GM19455 (cell line): ENCODE measurements at regions not wholly inside any gene's neighbourhood (a gene's known extent, or its start where the extent isn't known, plus 50 kb on each side); places are given as distances from the start of the nearest gene placed in this dataset.
"Not testable (repeated sequence)": the region's sequence is repeated elsewhere in the genome, so short reads cannot be mapped to it uniquely, and the experiment has no call there.

Experiments used
- ATAC-seq: cut with Tn5 transposase; IDR thresholded peaks from one replicate; pipeline ENCODE4 v1.9.1; 2021; ENCODE audit not compliant: unreplicated experiment

DNA sequence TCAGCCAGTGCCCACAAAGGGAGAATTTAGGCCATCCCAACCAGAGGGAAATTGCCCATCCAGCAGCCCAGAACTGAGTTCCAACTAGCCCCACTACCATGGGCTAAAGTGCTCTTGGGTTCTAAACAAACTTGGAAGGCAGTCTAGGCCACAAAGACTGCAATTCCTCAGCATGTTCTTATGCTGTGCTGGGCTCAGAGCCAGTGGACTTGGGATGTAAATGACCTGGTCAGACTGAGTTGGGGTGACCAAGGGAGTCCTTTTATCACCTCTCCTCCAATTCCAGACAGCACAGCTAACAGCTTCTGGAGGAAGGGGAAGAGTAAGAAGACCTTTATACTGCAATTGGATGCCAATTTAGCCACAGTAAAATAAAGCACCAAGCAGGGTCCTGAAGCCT, 607.2 kb upstream of the KCND2 start:
- ATAC-seq = no peak

DNA sequence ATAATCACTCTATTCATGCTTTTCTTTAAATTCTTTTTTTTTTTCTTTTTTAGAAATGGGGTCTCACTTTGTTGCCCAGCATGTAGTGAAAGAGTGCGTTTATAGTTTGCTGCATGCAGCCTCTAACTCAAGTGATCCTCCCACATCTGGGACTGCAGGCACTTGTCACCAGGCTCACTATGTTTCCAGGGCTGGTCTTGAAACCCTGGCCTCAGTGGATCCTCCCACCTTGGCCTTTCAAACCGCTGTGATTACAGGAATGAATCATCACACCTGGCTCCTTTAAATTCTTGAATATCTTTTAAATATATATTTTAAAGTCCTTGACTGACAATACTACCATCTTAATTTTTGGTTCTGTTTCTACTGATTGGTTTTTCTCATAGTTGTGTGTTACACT, 591.6 kb upstream of the KCND2 start:
- no peak for ATAC-seq

DNA sequence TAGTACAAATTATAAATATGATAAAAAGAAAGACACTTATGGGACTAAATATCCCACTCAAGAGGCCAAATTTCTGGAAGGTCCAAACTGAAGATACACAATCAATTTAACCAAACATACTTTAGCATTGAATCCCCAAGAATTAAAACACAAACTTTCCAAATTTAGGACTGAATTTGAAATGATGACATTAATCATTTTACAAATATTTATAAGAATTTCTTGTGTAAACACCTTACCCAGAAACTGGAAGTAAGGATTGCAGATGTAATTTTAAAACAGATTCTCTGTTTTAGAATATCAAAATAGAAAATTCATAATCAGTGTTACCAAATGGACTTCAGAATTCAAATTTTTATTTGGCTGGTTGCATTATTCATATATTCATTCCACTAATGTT, 588.2 kb upstream of the KCND2 start:
- no peak for ATAC-seq

GRCh38 chr7:119685906-119686305, 587.1 kb upstream of the KCND2 start:
- no peak for ATAC-seq

- no peak for ATAC-seq
Measured at GRCh38 chr7:119688831-119689230, 584.1 kb upstream of the KCND2 start.

GRCh38 chr7:119692541-119692940, 580.4 kb upstream of the KCND2 start:
- no peak for ATAC-seq

GRCh38 chr7:119694506-119694905, 578.5 kb upstream of the KCND2 start:
- no peak for ATAC-seq

DNA sequence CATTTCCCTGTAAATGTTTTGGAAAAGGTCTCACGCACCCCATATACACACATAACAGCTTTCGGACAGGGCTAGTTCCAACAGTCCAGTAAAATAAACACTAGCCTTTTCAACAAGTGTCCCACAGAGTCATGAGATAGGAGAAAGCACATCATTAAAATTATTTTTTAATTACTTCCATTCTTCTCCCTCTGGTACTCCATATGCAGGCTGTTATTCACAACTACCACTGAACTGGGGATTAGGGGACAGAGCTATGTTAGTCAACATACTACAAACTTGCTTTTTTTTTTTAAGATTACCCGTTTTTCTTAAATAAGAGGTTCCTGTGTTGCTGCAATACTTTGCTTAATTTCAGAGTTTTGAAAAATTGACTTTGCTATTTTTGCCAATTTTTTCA, 576.6 kb upstream of the KCND2 start:
- no peak for ATAC-seq

DNA sequence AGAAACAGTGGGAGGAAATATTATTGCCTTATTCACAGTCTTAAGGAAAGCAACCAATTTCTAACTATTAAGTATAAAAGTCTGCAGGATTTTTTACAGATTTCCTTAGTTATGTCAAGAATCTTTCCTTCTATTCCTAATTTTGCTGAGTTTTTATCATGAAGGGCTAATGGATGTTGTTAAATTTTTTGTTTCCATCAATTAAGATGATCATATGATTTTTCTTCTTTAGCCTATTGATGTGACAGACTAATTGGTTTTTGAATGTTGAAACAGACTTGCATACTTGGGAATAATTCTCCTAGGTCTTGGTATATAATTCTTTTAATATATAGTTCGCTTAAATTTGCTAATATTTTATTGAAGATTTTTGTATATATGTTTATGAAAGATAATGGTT, 569.1 kb upstream of the KCND2 start:
- ATAC-seq = no peak

DNA sequence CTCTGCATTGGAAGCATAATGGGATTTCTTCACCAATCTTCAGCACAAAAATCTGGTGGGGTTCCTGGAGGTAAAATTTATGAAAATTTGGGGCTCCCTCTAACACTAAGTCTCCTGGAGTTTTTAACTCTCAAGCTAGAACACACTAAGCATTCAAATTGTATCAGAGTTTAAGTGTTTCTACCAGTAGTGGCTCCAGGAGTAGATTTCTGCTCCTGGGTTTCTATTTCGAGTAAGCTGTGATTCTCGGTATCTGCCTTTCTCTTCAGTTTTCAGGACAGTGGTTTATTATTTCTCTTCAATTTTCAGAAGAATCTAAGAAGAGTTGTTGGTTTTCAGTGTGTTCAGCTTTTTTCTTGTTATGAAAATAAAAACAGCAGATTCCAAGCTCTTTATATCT, 566.4 kb upstream of the KCND2 start:
- ATAC-seq = no peak

DNA sequence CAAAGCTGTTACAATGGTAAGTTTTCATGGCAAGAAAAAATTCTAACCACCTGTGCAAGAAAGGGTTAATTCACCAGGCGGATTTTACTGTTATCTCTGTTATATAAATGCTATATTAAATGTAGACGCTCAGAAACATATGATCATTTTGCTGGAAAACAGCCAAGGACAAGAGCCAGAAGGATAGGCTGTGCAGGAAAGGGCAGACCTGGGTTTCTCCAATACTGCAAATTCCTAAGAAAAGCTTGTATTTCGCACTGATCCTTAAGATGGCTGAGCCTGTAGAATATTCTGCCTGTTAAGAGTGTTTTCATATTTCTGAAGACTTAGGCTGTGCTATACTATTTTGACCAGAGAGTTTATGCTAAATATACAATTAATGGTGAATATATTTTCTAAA, 564.1 kb upstream of the KCND2 start:
- ATAC-seq = no peak

GRCh38 chr7:119711104-119711503, 561.9 kb upstream of the KCND2 start:
- no peak for ATAC-seq

DNA sequence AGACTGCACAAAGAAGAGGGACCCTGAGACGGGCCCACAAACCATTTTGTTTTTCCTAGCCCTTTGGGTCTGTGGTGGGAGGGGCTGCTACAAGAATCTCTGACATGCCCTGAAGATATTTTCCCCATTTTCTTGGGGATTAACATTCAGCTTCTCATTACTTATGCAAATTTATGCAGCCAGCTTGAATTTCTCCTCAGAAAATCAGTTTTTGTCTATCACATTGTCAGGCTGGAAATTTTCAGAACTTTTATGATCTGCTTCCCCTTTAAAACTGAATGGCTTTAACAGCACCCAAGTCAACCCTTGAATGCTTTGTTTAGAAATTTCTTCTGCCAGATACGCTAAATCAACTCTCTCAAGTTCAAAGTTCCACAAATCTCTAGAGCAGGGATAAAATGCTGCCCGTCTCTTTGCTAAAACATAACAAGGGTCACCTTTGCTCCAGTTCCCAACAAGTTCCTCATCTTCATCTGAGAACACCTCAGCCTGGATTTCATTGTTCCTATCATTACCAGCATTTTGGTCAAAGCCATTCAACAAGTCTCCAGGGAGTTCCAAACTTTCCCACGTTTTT, 560.0 kb upstream of the KCND2 start:
- no peak for ATAC-seq

DNA sequence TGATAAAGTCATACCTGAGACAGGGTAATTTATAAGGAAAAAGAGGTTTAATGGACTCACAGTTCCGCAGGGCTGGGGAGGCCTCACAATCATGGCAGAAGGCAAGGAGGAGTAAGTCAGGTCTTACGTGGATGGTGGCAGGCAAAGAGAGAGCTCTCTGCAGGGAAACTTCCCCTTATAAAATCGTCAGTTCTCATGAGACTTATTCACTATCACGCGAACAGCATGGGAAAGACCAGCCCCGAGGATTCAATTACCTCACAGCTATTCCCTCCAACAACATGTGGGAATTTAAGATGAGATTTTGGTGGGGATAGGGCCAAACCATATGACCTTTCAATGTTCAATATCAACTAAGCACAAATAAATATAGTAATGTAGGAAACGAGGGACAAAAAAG, 559.4 kb upstream of the KCND2 start:
- no peak for ATAC-seq

GRCh38 chr7:119720541-119720940, 552.4 kb upstream of the KCND2 start:
- no peak for ATAC-seq

GRCh38 chr7:119724041-119724792, 548.8 kb upstream of the KCND2 start:
- no peak for ATAC-seq

DNA sequence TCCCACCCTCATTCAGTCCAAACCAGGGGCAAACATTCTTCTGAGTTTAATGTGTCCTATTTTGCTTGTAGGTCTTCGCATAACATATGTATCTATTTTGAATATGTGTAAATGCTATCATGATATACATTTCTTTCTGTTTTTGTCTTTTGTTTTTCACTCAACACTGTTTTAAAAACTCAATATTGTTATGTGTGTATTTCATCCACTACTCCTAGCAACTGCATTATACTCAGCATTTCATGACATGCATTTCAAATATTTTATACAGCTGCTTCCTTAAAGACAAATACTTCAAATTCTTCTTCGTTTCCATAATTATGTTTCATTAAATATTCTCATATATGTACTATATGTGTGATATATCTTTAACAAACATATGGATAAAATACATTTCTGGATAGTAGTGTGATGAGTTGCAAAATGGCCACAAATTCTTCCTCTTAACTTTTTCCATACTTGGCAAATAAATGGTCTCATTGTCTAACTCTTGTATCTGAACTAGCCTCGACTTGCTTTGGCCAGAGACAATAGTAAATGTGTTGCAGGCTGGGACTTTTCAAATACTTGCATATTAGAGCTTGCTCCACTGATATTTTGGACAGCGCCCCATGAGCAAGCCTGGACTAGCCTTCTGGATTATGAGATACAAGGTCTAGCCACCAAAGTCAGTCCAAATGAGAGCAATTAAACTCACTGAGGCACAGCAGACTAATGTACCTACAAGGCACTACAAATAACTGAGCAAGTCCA, 539.7 kb upstream of the KCND2 start:
- ATAC-seq = no peak

DNA sequence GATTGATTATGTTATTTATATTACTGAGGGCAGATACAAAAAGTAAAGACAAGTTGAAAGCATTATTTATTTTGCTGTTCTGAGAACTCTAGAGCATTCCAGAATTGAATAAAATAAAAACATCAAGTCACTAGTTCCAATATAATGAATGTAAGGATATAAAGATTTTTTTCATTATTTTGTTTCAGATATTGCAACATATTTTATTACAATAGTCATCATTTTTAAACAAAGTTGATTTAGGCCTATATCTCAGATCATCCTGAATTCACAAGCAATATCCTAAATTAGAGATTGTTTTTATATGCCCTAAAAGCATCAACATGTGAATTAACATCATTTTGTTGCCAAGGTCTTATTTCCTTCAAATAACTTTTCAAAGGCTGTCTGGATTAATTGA, 535.6 kb upstream of the KCND2 start:
- ATAC-seq = no peak

- ATAC-seq = not testable (repeated sequence)
Measured at GRCh38 chr7:119745280-119745679, 527.7 kb upstream of the KCND2 start.

DNA sequence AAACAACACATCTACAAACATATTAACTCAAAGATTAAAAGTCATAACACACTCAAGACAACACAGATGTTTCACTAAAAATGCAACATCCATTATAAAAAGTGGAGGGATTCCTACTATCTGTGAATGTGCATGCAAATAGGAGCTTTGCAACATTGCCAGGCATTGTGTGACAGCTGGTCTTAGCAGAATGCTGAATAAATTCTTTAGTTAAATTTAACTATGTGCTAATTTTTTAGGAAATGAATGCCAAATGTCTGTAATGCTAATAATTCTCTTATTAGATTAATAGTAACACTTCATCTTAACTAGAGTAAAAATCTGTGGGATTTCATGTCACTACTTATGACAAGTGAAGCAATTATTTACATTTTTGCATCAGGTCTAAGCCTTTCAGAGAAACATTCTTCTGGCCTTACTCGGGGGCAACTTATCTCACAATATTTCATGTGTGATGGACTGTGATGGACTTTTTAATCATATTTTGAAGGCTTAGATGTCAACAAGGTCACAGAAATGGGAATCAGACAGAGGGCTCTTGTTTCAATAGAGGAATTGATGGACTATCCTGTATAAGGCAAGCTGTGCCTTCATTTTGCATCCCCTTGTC, 524.6 kb upstream of the KCND2 start:
- no peak for ATAC-seq

DNA sequence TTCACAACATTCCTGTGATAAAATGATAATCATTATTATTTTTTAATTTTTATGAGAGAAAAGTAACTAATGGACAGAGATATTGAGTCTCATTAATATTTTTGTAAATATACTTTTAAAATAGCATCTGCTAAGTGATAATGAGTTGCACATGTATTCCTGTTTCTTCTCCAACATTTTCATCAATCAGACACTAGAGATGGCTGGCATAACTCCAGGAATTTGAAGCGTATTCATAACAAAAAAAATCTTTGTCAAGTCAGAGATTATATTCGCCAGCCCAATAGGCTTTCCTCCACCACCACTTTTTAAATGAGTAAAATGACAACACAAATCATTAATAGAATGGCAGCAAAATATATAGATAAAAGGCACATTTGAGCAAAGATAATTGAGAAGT, 524.0 kb upstream of the KCND2 start:
- no peak for ATAC-seq

DNA sequence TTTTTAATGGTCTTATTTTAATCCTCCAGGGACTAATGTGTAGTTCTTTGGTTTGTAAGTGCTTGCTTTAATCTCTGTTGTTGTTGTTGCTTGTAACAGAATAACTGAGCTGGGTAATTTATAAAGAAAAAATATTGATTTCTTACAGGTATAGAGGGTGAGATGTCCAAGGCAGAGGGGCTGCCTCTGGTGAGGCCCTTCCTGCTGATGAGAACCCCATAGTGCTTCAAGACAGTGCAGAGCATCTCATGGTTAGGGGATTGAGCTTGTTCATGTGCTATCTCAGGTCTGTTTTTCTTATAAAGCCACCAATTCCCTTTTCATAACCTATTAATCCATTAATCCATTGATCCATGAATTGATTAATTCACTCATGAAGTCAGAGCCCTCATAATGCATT, 516.3 kb upstream of the KCND2 start:
- no peak for ATAC-seq
